K562 (cell line): ENCODE measurements at regions not wholly inside any gene's neighbourhood (a gene's known extent, or its start where the extent isn't known, plus 50 kb on each side); places are given as distances from the start of the nearest gene placed in this dataset.
"Not testable (repeated sequence)": the region's sequence is repeated elsewhere in the genome, so short reads cannot be mapped to it uniquely, and the experiment has no call there.

ENCODE experiments used
- CTCFL ChIP-seq: IDR thresholded peaks from 2 replicates; pipeline ENCODE4 v1.6.1; 2011; ENCODE audit warnings: borderline replicate concordance, low read depth, mild to moderate bottlenecking, moderate library complexity, low read length; ENCODE audit not compliant: insufficient read depth, poor library complexity, severe bottlenecking
- EP300 ChIP-seq: IDR thresholded peaks from 2 replicates; pipeline ENCODE4 v1.6.1; 2012; ENCODE audit warnings: low read length, improper control_type of control experiment
- FOSL1 ChIP-seq: fragments of 200-800 bp; sonication (Bioruptor generic); conservative IDR thresholded peaks from 2 replicates; pipeline ENCODE4 v1.6.1; 2016; ENCODE audit warnings: missing genetic modification characterization, missing compliant biosample characterization
- POLR2A ChIP-seq: fragments of 450-650 bp; conservative IDR thresholded peaks from 2 replicates; pipeline ENCODE4 v1.6.1; 2016
- RBM25 ChIP-seq: fragments of 200-400 bp; formaldehyde crosslinking; IDR thresholded peaks from 2 replicates; pipeline ENCODE4 v1.6.1; 2018; ENCODE audit warnings: low read length, low read depth, moderate library complexity; ENCODE audit not compliant: severe bottlenecking
- SAFB2 ChIP-seq: fragments of 200-400 bp; formaldehyde crosslinking; IDR thresholded peaks from 2 replicates; pipeline ENCODE4 v1.6.1; 2018; ENCODE audit warnings: borderline replicate concordance, low read length, low read depth, moderate library complexity; ENCODE audit not compliant: severe bottlenecking
- TAF1 ChIP-seq: IDR thresholded peaks from 2 replicates; pipeline ENCODE4 v1.6.1; 2011; ENCODE audit warnings: mild to moderate bottlenecking, low read length, moderate library complexity; ENCODE audit not compliant: insufficient read depth, control insufficient read depth, severe bottlenecking; ENCODE audit errors: extremely low read depth
- ZBED1 ChIP-seq: IDR thresholded peaks from 2 replicates; pipeline ENCODE4 v1.6.1; 2014
- TF ChIP-seq, protein P1 (sequence below), 3 experiments: IDR thresholded peaks in 2 of 3; conservative IDR thresholded peaks in 1 of 3; 2 replicates each; pipeline ENCODE4 v1.5.1; 2011 to 2012; ENCODE audit warnings: low read length in 3 of 3, mild to moderate bottlenecking in 3 of 3, control low read depth in 2 of 3, improper control_type of control experiment in 1 of 3, inconsistent platforms in 1 of 3, low read depth in 1 of 3, mixed read lengths in 1 of 3, moderate library complexity in 1 of 3; ENCODE audit not compliant: insufficient read depth in 2 of 3
- TF ChIP-seq, protein P2 (sequence below): fragments of 450-650 bp; formaldehyde crosslinking; IDR thresholded peaks from 2 replicates; pipeline ENCODE4 v1.4.0; 2022; ENCODE audit warnings: missing genetic modification characterization
- TF ChIP-seq, protein P3 (sequence below): fragments of 450-650 bp; conservative IDR thresholded peaks from 2 replicates; pipeline ENCODE4 v1.6.1; 2016; ENCODE audit warnings: missing genetic modification characterization, low read depth, mild to moderate bottlenecking, control low read depth, missing compliant biosample characterization
- TF ChIP-seq, protein P4 (sequence below): fragments of 250-450 bp; sonication (Bioruptor Pico); IDR thresholded peaks from 2 replicates; pipeline ENCODE4 v1.5.0; 2021

DNA sequence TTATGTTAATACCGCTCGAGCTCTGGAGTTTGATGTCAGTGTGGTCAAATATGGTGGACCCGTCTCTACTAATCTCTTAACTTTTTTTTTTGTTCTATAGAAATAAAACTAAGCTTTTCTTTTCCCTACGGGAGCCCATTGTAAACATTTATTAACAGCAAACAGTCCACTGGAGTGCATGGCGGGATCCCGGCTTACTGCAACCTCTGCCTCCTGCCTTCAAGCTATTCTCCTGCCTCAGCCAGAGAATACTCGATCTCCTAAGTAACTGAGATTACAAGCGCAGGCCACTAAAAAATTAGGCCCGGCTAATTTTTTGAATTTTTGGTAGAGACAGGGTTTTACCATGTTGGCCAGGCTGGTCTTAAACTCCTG lies 53.4 kb downstream of the PPIAL4A start:
- TF ChIP-seq, protein P1, sequence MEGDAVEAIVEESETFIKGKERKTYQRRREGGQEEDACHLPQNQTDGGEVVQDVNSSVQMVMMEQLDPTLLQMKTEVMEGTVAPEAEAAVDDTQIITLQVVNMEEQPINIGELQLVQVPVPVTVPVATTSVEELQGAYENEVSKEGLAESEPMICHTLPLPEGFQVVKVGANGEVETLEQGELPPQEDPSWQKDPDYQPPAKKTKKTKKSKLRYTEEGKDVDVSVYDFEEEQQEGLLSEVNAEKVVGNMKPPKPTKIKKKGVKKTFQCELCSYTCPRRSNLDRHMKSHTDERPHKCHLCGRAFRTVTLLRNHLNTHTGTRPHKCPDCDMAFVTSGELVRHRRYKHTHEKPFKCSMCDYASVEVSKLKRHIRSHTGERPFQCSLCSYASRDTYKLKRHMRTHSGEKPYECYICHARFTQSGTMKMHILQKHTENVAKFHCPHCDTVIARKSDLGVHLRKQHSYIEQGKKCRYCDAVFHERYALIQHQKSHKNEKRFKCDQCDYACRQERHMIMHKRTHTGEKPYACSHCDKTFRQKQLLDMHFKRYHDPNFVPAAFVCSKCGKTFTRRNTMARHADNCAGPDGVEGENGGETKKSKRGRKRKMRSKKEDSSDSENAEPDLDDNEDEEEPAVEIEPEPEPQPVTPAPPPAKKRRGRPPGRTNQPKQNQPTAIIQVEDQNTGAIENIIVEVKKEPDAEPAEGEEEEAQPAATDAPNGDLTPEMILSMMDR (IDR thresholded peaks at IDR 0.05 in 2 of 3, conservative IDR thresholded peaks at IDR 0.05 in 1 of 3; ENCODE audit: insufficient read depth in 2 of 3, low read depth in 1 of 3, low read length in 3 of 3): not testable (repeated sequence)
- TF ChIP-seq RBM25, FOSL1, POLR2A, EP300, ZBED1, CTCFL, SAFB2, TAF1: not testable (repeated sequence)
- TF ChIP-seq, protein P2, sequence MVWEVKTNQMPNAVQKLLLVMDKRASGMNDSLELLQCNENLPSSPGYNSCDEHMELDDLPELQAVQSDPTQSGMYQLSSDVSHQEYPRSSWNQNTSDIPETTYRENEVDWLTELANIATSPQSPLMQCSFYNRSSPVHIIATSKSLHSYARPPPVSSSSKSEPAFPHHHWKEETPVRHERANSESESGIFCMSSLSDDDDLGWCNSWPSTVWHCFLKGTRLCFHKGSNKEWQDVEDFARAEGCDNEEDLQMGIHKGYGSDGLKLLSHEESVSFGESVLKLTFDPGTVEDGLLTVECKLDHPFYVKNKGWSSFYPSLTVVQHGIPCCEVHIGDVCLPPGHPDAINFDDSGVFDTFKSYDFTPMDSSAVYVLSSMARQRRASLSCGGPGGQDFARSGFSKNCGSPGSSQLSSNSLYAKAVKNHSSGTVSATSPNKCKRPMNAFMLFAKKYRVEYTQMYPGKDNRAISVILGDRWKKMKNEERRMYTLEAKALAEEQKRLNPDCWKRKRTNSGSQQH (CRISPR knock-in tag): not testable (repeated sequence)
- TF ChIP-seq, protein P3, sequence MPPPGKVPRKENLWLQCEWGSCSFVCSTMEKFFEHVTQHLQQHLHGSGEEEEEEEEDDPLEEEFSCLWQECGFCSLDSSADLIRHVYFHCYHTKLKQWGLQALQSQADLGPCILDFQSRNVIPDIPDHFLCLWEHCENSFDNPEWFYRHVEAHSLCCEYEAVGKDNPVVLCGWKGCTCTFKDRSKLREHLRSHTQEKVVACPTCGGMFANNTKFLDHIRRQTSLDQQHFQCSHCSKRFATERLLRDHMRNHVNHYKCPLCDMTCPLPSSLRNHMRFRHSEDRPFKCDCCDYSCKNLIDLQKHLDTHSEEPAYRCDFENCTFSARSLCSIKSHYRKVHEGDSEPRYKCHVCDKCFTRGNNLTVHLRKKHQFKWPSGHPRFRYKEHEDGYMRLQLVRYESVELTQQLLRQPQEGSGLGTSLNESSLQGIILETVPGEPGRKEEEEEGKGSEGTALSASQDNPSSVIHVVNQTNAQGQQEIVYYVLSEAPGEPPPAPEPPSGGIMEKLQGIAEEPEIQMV: not testable (repeated sequence)
- TF ChIP-seq, protein P4, sequence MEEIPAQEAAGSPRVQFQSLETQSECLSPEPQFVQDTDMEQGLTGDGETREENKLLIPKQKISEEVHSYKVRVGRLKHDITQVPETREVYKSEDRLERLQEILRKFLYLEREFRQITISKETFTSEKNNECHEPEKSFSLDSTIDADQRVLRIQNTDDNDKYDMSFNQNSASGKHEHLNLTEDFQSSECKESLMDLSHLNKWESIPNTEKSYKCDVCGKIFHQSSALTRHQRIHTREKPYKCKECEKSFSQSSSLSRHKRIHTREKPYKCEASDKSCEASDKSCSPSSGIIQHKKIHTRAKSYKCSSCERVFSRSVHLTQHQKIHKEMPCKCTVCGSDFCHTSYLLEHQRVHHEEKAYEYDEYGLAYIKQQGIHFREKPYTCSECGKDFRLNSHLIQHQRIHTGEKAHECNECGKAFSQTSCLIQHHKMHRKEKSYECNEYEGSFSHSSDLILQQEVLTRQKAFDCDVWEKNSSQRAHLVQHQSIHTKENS: not testable (repeated sequence)
